Upper lobe of left lung (tissue), 6 donors: ENCODE measurements at regions not wholly inside any gene's neighbourhood (a gene's known extent, or its start where the extent isn't known, plus 50 kb on each side); places are given as distances from the start of the nearest gene placed in this dataset.

Experiments used
- ATAC-seq, 2 donors: fragments of 200-7000 bp; cut with Tn5 transposase; one replicate each; pipeline ENCODE4 v1.9.1; 2022; ENCODE audit warnings: mild to moderate bottlenecking in 2 of 2, moderate library complexity in 2 of 2; ENCODE audit not compliant: low FRiP score in 2 of 2
- DNase-seq, 2 donors: peaks; one replicate each; pipeline ENCODE4 v3.0.0-alpha.2; 2019 to 2020
- H3K27ac ChIP-seq, 4 donors: fragments of 200-600 bp; sonication (generic); one replicate each; pipeline ENCODE4 v1.5.1; 2016 to 2019
- H3K27me3 ChIP-seq, 4 donors: fragments of 200-600 bp; sonication (generic); one replicate each; pipeline ENCODE4 v1.5.1; 2017 to 2019
- H3K36me3 ChIP-seq, 4 donors: fragments of 200-600 bp; sonication (generic); one replicate each; pipeline ENCODE4 v1.5.1; 2016 to 2019
- H3K4me1 ChIP-seq, 4 donors: fragments of 200-600 bp; sonication (generic); one replicate each; pipeline ENCODE4 v1.5.1; 2018 to 2019
- H3K4me3 ChIP-seq, 4 donors: fragments of 200-600 bp; sonication (generic); one replicate each; pipeline ENCODE4 v1.5.1; 2017 to 2019; ENCODE audit warnings: mild to moderate bottlenecking in 2 of 4, moderate library complexity in 1 of 4
- H3K9me3 ChIP-seq, 4 donors: fragments of 200-600 bp; sonication (generic); one replicate each; pipeline ENCODE4 v1.5.1; 2018 to 2019
- EP300 ChIP-seq, 4 donors: sonication (generic); formaldehyde crosslinking; IDR thresholded peaks; one replicate each; pipeline ENCODE4 v1.5.1; 2017; ENCODE audit warnings: antibody characterized with exemption in 4 of 4, control low read depth in 2 of 4
- POLR2A ChIP-seq, 4 donors: fragments of 450-650 bp; IDR thresholded peaks; one replicate each; pipeline ENCODE4 v1.5.1; 2016 to 2017; ENCODE audit warnings: antibody characterized with exemption in 4 of 4, mild to moderate bottlenecking in 2 of 4
- POLR2AphosphoS5 ChIP-seq, 2 donors: sonication (generic); formaldehyde crosslinking; IDR thresholded peaks; one replicate each; pipeline ENCODE4 v1.5.1; 2017; ENCODE audit warnings: antibody characterized with exemption in 2 of 2
- WGBS, 2 donors: methylation state at CpG; one replicate each; pipeline ENCODE4 v1.1.5; 2017 to 2018; 5-methylcytosine and 5-hydroxymethylcytosine counted together
- TF ChIP-seq, protein P1 (sequence below), 6 experiments: fragments of 450-650 bp in 4 of 6; fragments of 200-600 bp in 2 of 6; sonication (generic) in 2 of 6; IDR thresholded peaks; one replicate each; pipeline ENCODE4 v1.5.1; 2016 to 2019; ENCODE audit warnings: antibody characterized with exemption in 6 of 6
- donor health status: DM: no; HTN: no; CAD: no; lungs with moderate emphysema.
- donor health status: DM: no; HTN: yes; CAD: no; lungs with severe emphysema.

DNA sequence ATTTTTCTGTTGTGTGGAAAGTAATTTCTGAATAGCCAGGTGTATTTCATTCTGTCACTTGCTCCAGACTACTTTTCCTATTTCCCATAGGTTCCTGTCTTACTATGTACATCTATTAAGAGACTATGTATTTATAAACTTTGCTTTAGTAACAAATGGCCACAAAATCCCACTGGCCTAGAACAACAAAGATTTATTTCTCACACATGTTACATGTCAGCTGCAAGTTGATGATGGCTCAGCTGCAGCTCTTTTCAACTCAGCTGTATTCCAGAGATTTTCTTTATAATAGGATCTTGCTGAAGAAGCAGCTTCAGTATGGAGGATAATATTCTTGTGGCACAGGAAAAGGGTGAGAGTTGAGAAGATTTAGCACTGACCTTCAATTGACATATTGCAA lies 539.6 kb upstream of the LRRC4C start:
- DNase-seq = no peak
- H3K36me3 ChIP-seq = no peaks in the 10 kb centered on the region
- no peaks in the 10 kb centered on the region for H3K4me1 ChIP-seq
- H3K9me3 ChIP-seq = no peaks in the 10 kb centered on the region
- no peak overlapping the region for H3K27ac ChIP-seq
- H3K4me3 ChIP-seq = no peak overlapping the region
- TF ChIP-seq EP300 (IDR thresholded peaks at IDR 0.05) (no peak), POLR2AphosphoS5 (IDR thresholded peaks at IDR 0.05) (no peak), POLR2A (IDR thresholded peaks at IDR 0.05) (no peak)
- TF ChIP-seq, protein P1, sequence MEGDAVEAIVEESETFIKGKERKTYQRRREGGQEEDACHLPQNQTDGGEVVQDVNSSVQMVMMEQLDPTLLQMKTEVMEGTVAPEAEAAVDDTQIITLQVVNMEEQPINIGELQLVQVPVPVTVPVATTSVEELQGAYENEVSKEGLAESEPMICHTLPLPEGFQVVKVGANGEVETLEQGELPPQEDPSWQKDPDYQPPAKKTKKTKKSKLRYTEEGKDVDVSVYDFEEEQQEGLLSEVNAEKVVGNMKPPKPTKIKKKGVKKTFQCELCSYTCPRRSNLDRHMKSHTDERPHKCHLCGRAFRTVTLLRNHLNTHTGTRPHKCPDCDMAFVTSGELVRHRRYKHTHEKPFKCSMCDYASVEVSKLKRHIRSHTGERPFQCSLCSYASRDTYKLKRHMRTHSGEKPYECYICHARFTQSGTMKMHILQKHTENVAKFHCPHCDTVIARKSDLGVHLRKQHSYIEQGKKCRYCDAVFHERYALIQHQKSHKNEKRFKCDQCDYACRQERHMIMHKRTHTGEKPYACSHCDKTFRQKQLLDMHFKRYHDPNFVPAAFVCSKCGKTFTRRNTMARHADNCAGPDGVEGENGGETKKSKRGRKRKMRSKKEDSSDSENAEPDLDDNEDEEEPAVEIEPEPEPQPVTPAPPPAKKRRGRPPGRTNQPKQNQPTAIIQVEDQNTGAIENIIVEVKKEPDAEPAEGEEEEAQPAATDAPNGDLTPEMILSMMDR (IDR thresholded peaks at IDR 0.05) = no peak
- no peak for ATAC-seq
- no peaks in the 10 kb centered on the region for H3K27me3 ChIP-seq

DNA sequence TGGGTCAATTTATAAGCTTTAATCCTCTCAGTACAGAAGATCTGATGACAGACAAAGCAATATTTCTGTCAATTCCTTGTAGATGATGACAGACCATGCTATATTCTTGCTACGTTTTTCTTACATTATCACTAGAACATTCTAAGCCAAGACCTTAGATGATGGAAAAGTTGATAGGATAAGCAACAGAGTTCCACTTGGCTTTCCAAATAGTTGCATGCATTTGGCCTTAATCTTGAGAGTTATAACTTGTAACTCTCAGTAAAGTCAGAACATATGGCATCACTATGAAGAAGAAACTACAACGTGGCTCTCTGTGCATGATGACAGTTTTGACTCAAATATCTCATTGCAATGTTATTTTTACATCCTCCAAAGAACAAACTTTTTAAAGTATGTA lies 544.3 kb upstream of the LRRC4C start:
- WGBS, 2 donors = 58 to 60% methylated on average over 2 of the region's 2 CpGs
- Histone ChIP-seq H3K27ac (no peak overlapping the region), H3K36me3 (no peaks in the 10 kb centered on the region), H3K9me3 (no peaks in the 10 kb centered on the region), H3K27me3 (no peaks in the 10 kb centered on the region), H3K4me3 (no peak overlapping the region), H3K4me1 (no peaks in the 10 kb centered on the region)
- DNase-seq (no peak), ATAC-seq (no peak)
- TF ChIP-seq POLR2A (IDR thresholded peaks at IDR 0.05) (no peak), POLR2AphosphoS5 (IDR thresholded peaks at IDR 0.05) (no peak)
- TF ChIP-seq, protein P1 (IDR thresholded peaks at IDR 0.05) = no peak

DNA sequence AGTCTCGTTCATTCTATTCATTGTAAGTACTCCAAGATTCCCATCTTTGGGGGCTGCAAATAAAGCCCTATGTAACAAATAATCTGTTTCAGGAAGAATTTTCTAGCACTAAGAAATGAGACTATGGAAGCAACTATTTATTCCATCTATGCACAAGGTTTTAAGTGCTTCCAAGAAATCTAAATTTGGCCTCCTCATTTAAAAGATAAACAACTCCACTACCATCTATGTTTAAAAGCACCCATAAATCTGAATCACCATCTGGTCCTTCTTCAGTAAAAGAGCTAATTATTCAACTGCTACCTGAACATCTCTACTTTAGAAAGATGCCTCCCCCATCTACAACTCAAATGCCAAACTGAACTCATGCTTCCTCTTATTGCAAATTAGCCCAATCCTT lies 547.3 kb upstream of the LRRC4C start:
- DNase-seq (no peak), ATAC-seq (no peak)
- Histone ChIP-seq H3K9me3 (no peaks in the 10 kb centered on the region), H3K4me1 (no peaks in the 10 kb centered on the region), H3K4me3 (no peak overlapping the region), H3K36me3 (no peaks in the 10 kb centered on the region), H3K27me3 (no peaks in the 10 kb centered on the region), H3K27ac (no peak overlapping the region)
- WGBS, 2 donors = 80 to 83% methylated on average over 1 of the region's 1 CpG
- TF ChIP-seq POLR2A (IDR thresholded peaks at IDR 0.05) (no peak), EP300 (IDR thresholded peaks at IDR 0.05) (no peak), POLR2AphosphoS5 (IDR thresholded peaks at IDR 0.05) (no peak)
- TF ChIP-seq, protein P1 (IDR thresholded peaks at IDR 0.05) = no peak

DNA sequence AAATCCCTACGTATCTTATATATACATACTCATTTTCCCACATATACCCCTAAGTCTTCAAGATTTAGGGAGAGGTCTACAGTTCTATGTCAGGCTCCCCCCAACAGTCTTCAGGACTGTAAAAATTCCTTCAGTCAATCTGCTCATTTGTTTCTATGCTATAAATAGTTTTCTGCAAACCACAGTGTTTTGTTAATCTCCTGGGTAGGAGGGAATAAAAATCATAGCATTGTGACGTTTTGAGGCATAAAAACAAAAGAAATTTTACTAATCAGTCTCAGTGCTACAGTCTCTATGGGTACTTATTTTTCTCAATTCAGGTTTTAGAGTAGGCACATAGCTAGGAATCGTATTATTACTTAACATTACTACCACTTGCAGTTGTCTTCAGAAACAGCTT lies 552.8 kb upstream of the LRRC4C start:
- no peak for ATAC-seq
- no peak for TF ChIP-seq POLR2AphosphoS5 (IDR thresholded peaks at IDR 0.05)
- TF ChIP-seq EP300 (IDR thresholded peaks at IDR 0.05) = no peak
- no peak for TF ChIP-seq POLR2A (IDR thresholded peaks at IDR 0.05)
- TF ChIP-seq, protein P1 (IDR thresholded peaks at IDR 0.05) = no peak
- Histone ChIP-seq H3K27ac (no peak overlapping the region), H3K9me3 (no peaks in the 10 kb centered on the region), H3K4me3 (no peak overlapping the region), H3K36me3 (no peaks in the 10 kb centered on the region), H3K27me3 (no peaks in the 10 kb centered on the region), H3K4me1 (no peaks in the 10 kb centered on the region)
- WGBS, 2 donors = 68 to 75% methylated on average over 3 of the region's 3 CpGs
- DNase-seq = no peak

DNA sequence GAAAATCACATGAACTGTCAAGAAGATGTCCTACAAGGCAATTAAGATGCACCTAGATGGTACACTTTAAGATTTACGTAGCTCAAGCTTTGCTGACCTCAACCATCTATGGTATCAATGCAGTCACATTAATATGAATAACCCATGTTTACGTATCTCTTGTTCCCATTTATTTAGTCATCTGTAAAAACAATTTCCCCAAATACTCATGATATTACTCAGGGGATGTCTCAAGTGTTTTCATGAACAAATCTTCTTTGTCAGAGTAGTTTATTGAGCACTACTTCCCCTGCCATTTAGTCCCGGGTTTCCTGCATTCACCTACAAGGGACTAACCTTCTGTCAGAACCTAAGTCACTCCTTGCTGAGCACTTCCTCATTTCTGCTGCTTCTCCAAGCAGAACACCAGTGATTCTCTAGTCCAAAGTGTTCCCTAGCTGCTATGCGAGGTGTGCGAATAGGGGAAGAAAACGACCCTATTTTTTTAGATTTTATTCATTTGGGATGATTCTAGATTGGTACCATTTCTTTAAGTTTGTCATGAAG lies 554.3 kb upstream of the LRRC4C start:
- Histone ChIP-seq H3K9me3 (no peaks in the 10 kb centered on the region), H3K36me3 (no peaks in the 10 kb centered on the region), H3K4me1 (no peaks in the 10 kb centered on the region), H3K27ac (no peak overlapping the region), H3K27me3 (no peaks in the 10 kb centered on the region), H3K4me3 (no peak overlapping the region)
- DNase-seq (no peak), ATAC-seq (no peak)
- TF ChIP-seq POLR2AphosphoS5 (IDR thresholded peaks at IDR 0.05) (no peak), EP300 (IDR thresholded peaks at IDR 0.05) (no peak), POLR2A (IDR thresholded peaks at IDR 0.05) (no peak)
- TF ChIP-seq, protein P1 (IDR thresholded peaks at IDR 0.05) = no peak
- WGBS, 2 donors = 81 to 89% methylated on average over 6 of the region's 6 CpGs
